Kidney (tissue), 13 donors: ENCODE measurements at regions not wholly inside any gene's neighbourhood (a gene's known extent, or its start where the extent isn't known, plus 50 kb on each side); places are given as distances from the start of the nearest gene placed in this dataset.

Experiments used
- DNase-seq, 5 donors: peaks; one replicate each; pipeline ENCODE4 v3.0.0-alpha.2; 2013 to 2020
- FAIRE-seq: peaks from 2 replicates; lab custom pipeline; 2012; peaks lifted over from hg19 to GRCh38; lab: Jason Lieb, UNC
- H3K27ac ChIP-seq, 2 donors: one replicate each; pipeline ENCODE4 v1.7.0; 2013; ENCODE audit warnings: low read depth in 2 of 2, low read length in 2 of 2, inconsistent platforms in 1 of 2
- H3K27me3 ChIP-seq: one replicate; pipeline ENCODE4 v1.7.1; 2013; ENCODE audit warnings: low read length, inconsistent platforms; ENCODE audit not compliant: control insufficient read depth, insufficient read depth
- H3K36me3 ChIP-seq, 3 donors: one replicate each; pipeline versions ENCODE4 v1.7.0 to v1.7.1; 2013; ENCODE audit warnings: low read length in 3 of 3, control low read depth in 1 of 3, inconsistent platforms in 1 of 3; ENCODE audit not compliant: insufficient read depth in 3 of 3, control insufficient read depth in 2 of 3
- H3K4me1 ChIP-seq, 3 donors: one replicate each; pipeline versions ENCODE4 v1.7.0 to v1.7.1; 2013; ENCODE audit warnings: low read length in 3 of 3, inconsistent platforms in 1 of 3, low read depth in 1 of 3; ENCODE audit not compliant: control insufficient read depth in 2 of 3, insufficient read depth in 2 of 3
- H3K4me3 ChIP-seq, 3 donors: one replicate each; pipeline versions ENCODE4 v1.7.0 to v1.8.1; 2013; ENCODE audit warnings: low read length in 3 of 3, control low read depth in 1 of 3, inconsistent platforms in 1 of 3
- H3K9ac ChIP-seq, 3 donors: one replicate each; pipeline versions ENCODE4 v1.7.0 to v1.7.1; 2013; ENCODE audit warnings: low read length in 3 of 3, control low read depth in 1 of 3, inconsistent platforms in 1 of 3
- H3K9me3 ChIP-seq, 3 donors: one replicate each; pipeline versions ENCODE4 v1.7.0 to v1.7.1; 2013; ENCODE audit warnings: low read length in 3 of 3, control low read depth in 1 of 3, inconsistent platforms in 1 of 3; ENCODE audit not compliant: control insufficient read depth in 2 of 3, insufficient read depth in 1 of 3
- intact Hi-C: fragments of 100-400 bp; cut with DNase I; formaldehyde crosslinking; loops from one replicate; pipeline ENCODE4 v1.11.1; 2022
- TF ChIP-seq, protein P1 (sequence below): IDR thresholded peaks from 3 replicates; pipeline ENCODE4 v1.5.1; 2012; ENCODE audit warnings: mild to moderate bottlenecking, moderate library complexity, borderline replicate concordance; ENCODE audit not compliant: insufficient read depth; ENCODE audit errors: extremely low read depth
- donor health status: control.
- donor health status: control.
- donor health status: control.
- donor health status: control.
- donor health status: control.
- donor health status: DM: yes; HTN: yes; CAD: no.
- donor health status: Normal renal cell carcinoma (clear cell type).

DNA sequence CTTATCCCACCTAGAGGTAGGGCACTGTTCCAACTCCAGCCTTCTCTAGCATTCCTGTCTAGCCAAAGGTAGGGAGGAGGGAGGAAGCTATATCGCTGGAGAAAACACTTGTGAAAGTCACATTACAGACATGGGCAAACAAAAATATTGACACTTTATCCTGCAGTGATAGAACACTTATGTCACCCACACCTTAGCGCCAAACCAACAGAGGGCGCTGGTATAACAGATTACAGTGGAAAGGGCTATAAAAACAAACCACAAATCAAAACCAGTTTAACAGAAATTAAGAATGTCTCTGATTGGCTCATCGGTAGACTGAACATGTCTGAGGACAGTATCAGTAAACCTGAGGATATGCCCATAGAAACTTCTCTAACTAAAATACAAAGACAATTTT, 451.3 kb downstream of the TLL1 start:
- intact Hi-C loops = no loop called here
- Histone ChIP-seq H3K4me3 (no peak overlapping the region), H3K9ac (no peak overlapping the region), H3K36me3 (no peaks in the 10 kb centered on the region), H3K27ac (no peak overlapping the region), H3K9me3 (no peaks in the 10 kb centered on the region), H3K4me1 (no peaks in the 10 kb centered on the region), H3K27me3 (no peaks in the 10 kb centered on the region)
- FAIRE-seq (no peak), DNase-seq (no peak)
- TF ChIP-seq, protein P1, sequence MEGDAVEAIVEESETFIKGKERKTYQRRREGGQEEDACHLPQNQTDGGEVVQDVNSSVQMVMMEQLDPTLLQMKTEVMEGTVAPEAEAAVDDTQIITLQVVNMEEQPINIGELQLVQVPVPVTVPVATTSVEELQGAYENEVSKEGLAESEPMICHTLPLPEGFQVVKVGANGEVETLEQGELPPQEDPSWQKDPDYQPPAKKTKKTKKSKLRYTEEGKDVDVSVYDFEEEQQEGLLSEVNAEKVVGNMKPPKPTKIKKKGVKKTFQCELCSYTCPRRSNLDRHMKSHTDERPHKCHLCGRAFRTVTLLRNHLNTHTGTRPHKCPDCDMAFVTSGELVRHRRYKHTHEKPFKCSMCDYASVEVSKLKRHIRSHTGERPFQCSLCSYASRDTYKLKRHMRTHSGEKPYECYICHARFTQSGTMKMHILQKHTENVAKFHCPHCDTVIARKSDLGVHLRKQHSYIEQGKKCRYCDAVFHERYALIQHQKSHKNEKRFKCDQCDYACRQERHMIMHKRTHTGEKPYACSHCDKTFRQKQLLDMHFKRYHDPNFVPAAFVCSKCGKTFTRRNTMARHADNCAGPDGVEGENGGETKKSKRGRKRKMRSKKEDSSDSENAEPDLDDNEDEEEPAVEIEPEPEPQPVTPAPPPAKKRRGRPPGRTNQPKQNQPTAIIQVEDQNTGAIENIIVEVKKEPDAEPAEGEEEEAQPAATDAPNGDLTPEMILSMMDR = peak; percentile 2

DNA sequence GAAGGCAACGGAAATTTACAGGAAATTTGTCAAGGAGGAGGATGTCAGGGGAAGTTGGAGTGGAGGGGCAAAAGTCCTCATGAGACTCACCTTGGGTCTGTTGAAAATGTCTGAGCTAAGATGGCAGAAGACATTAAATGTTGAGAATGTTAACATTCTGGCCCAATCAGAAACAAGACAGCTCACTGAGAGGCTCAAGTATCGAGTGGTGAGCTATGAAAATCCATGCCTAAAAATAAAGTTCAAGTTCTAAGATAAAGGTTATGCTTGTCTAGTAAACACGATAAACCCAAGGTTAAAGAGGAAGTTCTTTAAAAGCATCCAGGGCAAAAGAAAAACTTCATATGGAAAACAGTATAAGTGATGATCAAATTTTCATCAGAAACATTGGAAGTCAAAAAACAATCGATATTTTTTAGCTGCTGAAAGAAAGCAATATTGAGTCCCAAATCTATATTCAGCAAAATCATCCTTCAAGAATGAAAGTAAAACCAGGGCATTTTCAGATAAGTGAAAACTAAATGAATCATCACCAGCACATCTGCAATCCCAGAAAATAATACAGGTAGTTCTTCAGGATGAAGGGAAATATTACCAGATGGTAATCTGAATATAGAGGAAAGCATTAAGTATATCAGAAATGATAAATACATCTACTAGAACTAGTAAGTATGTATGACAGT, 462.4 kb downstream of the TLL1 start:
- Histone ChIP-seq H3K27me3 (no peaks in the 10 kb centered on the region), H3K9me3 (no peaks in the 10 kb centered on the region), H3K27ac (no peak overlapping the region), H3K9ac (no peak overlapping the region), H3K4me3 (no peak overlapping the region), H3K36me3 (no peaks in the 10 kb centered on the region), H3K4me1 (no peaks in the 10 kb centered on the region)
- DNase-seq (no peak), FAIRE-seq (no peak)
- intact Hi-C loops = no loop called here
- TF ChIP-seq, protein P1 = no peak

DNA sequence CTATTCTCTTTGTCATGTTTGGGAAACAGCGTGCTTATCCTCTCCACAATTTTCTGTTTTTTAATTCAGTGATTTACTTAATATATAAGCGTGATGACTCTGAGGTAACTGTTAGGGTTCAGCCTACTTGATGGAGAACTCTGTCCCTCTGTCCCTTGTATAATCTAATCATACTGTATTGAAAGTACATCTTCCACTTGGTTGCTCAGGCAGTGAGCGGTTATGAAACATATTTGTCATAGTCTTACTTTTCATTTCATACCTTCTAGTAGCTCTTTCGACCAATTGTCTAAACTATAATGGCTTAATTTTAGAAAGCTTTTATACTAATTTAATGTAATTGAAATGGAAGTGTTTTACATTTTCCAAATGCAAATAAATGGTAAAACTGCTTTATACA, 469.0 kb downstream of the TLL1 start:
- H3K36me3 ChIP-seq = no peaks in the 10 kb centered on the region
- no peaks in the 10 kb centered on the region for H3K27me3 ChIP-seq
- intact Hi-C loops = no loop called here
- DNase-seq (no peak), FAIRE-seq (no peak)
- no peaks in the 10 kb centered on the region for H3K4me1 ChIP-seq
- H3K27ac ChIP-seq = no peak overlapping the region
- H3K9me3 ChIP-seq = no peaks in the 10 kb centered on the region
- no peak overlapping the region for H3K4me3 ChIP-seq
- TF ChIP-seq, protein P1 = no peak
- H3K9ac ChIP-seq = no peak overlapping the region

DNA sequence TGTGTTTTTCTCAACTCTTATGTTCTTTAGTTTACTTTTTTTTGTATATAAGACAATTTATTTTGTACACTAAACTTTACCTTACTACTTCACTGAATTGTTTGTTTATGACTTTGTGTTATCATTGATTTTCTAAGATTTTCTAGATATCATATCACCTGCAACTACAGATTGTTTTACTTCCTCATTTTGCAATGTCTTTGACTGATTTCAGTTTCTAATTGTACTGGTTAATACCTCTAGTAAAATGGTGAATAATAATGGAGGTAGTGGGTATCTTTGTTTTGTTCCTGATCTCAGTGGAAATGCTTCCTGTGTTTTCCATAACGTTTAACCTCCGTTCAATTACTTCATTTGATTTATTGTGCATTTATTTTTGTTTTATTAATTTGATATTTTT, 490.2 kb downstream of the TLL1 start:
- no peak for FAIRE-seq
- intact Hi-C loops = no loop called here
- no peaks in the 10 kb centered on the region for H3K9me3 ChIP-seq

More for the DNA sequence above, 490.2 kb downstream of the TLL1 start:
- DNase-seq = no peak
- TF ChIP-seq, protein P1 = no peak
- no peaks in the 10 kb centered on the region for H3K27me3 ChIP-seq
- no peak overlapping the region for H3K9ac ChIP-seq
- no peaks in the 10 kb centered on the region for H3K36me3 ChIP-seq
- H3K4me1 ChIP-seq = no peaks in the 10 kb centered on the region
- no peak overlapping the region for H3K4me3 ChIP-seq
- no peak overlapping the region for H3K27ac ChIP-seq
